ENCODE measurements at regions not wholly inside any gene's neighbourhood (a gene's known extent, or its start where the extent isn't known, plus 50 kb on each side); places are given as distances from the start of the nearest gene placed in this dataset.

DNA sequence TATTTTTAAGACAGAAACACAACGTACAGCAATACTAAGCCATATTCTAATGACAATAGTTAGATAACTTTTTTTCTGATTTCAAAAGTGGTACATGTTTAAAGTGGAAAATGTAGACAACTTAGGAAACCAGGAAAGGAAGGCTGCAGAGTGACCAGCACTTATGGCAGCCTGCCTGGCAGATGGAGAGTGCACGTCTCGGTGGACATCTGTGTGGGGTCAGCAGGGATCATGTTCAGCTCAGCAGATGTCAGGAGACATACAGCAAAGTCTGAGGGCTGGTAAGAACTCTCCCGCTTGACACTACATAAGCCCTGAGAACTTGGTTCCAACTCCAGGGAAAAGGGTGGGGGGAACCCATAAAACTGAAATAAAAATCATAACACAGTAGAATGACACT, 128.6 kb upstream of the ADPGK start:
- intact Hi-C loops (cut with micrococcal nuclease; ENCODE audit: unreplicated experiment): no loop called here
- Histone ChIP-seq H3K4me3 (ENCODE audit: low read depth, low read length, poor library complexity, severe bottlenecking) (no peak overlapping the region), H3K79me2 (ENCODE audit: insufficient read depth, low read depth, low read length) (no peaks in the 10 kb centered on the region), H3K9me2 (ENCODE audit: insufficient read depth, low read length) (no peaks in the 10 kb centered on the region), H3K9me3 (ENCODE audit: low read length) (no peaks in the 10 kb centered on the region), H3K27ac (ENCODE audit: low read depth, low read length, poor library complexity, severe bottlenecking) (no peak overlapping the region), H3K4me1 (ENCODE audit: insufficient read depth, low read length, poor library complexity, severe bottlenecking) (no peaks in the 10 kb centered on the region), H4K20me1 (ENCODE audit: insufficient read depth, low read length) (no peaks in the 10 kb centered on the region), H3K36me3 (ENCODE audit: insufficient read depth, low read length) (no peaks in the 10 kb centered on the region), H2AFZ (ENCODE audit: low read length) (no peak overlapping the region), H3K4me2 (ENCODE audit: low read length) (no peak overlapping the region)
- ChIA-PET CTCF (ENCODE audit: unreplicated experiment) (no interaction called here), POLR2A (no interaction called here)
- TF ChIP-seq EZH2phosphoT487 (IDR thresholded peaks at IDR 0.05; ENCODE audit: borderline replicate concordance, low read depth, low read length): no peak
- TF ChIP-seq, protein P1, sequence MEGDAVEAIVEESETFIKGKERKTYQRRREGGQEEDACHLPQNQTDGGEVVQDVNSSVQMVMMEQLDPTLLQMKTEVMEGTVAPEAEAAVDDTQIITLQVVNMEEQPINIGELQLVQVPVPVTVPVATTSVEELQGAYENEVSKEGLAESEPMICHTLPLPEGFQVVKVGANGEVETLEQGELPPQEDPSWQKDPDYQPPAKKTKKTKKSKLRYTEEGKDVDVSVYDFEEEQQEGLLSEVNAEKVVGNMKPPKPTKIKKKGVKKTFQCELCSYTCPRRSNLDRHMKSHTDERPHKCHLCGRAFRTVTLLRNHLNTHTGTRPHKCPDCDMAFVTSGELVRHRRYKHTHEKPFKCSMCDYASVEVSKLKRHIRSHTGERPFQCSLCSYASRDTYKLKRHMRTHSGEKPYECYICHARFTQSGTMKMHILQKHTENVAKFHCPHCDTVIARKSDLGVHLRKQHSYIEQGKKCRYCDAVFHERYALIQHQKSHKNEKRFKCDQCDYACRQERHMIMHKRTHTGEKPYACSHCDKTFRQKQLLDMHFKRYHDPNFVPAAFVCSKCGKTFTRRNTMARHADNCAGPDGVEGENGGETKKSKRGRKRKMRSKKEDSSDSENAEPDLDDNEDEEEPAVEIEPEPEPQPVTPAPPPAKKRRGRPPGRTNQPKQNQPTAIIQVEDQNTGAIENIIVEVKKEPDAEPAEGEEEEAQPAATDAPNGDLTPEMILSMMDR (conservative IDR thresholded peaks at IDR 0.05; ENCODE audit: low read length): no peak
- no TSS peak for BruUV-seq (replicated peaks)
- DNase-seq (ENCODE audit: low spot score): no peak

DNA sequence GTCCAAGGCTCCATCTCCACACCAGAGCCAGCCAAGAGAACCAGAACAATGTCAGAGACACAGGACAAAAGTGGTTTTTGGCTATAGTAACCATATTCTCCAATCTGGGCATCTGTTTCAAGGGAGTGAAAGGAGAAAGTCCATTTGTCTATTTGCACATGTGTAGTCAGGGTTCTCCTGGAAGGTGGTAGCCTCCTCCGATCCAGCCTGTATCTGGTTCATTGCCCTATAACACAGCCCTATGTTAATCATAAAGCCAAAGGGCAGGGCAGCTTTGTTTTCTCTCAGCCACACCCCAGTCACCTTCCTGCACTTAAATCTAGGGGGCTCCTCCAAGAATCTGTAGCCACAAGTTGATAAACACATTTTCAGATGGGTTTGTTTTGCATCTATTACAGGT, 128.1 kb upstream of the ADPGK start:
- Histone ChIP-seq H3K9me2 (ENCODE audit: insufficient read depth, low read length) (no peaks in the 10 kb centered on the region), H3K4me3 (ENCODE audit: low read depth, low read length, poor library complexity, severe bottlenecking) (no peak overlapping the region), H3K27ac (ENCODE audit: low read depth, low read length, poor library complexity, severe bottlenecking) (no peak overlapping the region), H3K36me3 (ENCODE audit: insufficient read depth, low read length) (no peaks in the 10 kb centered on the region), H3K79me2 (ENCODE audit: insufficient read depth, low read depth, low read length) (no peaks in the 10 kb centered on the region), H3K9me3 (ENCODE audit: low read length) (no peaks in the 10 kb centered on the region), H3K4me2 (ENCODE audit: low read length) (no peak overlapping the region), H3K4me1 (ENCODE audit: insufficient read depth, low read length, poor library complexity, severe bottlenecking) (no peaks in the 10 kb centered on the region), H2AFZ (ENCODE audit: low read length) (no peak overlapping the region), H4K20me1 (ENCODE audit: insufficient read depth, low read length) (no peaks in the 10 kb centered on the region)
- TF ChIP-seq, protein P1 (conservative IDR thresholded peaks at IDR 0.05; ENCODE audit: low read length): no peak
- TF ChIP-seq EZH2phosphoT487 (IDR thresholded peaks at IDR 0.05; ENCODE audit: borderline replicate concordance, low read depth, low read length): no peak
- intact Hi-C loops (cut with micrococcal nuclease; ENCODE audit: unreplicated experiment): no loop called here
- DNase-seq (ENCODE audit: low spot score): no peak
- BruUV-seq (replicated peaks): no TSS peak
- POLR2A ChIA-PET: no interaction called here
- CTCF ChIA-PET (ENCODE audit: unreplicated experiment): no interaction called here

DNA sequence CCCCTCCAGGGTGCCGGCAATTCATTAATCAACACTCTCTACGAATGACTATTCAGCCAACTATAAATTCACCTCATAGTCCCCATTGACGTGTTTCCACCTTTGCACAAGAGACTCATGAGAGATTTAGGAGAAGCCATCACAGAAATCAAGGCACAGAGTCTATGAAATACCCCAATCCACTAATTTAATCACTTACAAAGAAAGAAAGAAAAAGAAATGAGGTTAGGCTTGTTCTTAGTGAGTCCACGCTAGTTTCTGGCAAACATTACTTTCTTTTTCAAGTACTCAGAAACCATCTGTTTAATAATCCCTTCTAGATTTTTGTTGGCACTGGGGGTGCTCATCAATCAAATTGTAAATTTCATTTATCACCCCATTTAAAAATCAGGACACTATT, 125.2 kb upstream of the ADPGK start:
- H3K27ac ChIP-seq (ENCODE audit: low read depth, low read length, poor library complexity, severe bottlenecking): no peak overlapping the region
- no peaks in the 10 kb centered on the region for H3K9me3 ChIP-seq (ENCODE audit: low read length)
- no peak overlapping the region for H3K4me2 ChIP-seq (ENCODE audit: low read length)
- H3K79me2 ChIP-seq (ENCODE audit: insufficient read depth, low read depth, low read length): no peaks in the 10 kb centered on the region
- H3K36me3 ChIP-seq (ENCODE audit: insufficient read depth, low read length): no peaks in the 10 kb centered on the region
- H2AFZ ChIP-seq (ENCODE audit: low read length): no peak overlapping the region
- TF ChIP-seq, protein P1 (conservative IDR thresholded peaks at IDR 0.05; ENCODE audit: low read length): no peak
- no peak for TF ChIP-seq EZH2phosphoT487 (IDR thresholded peaks at IDR 0.05; ENCODE audit: borderline replicate concordance, low read depth, low read length)
- ChIA-PET POLR2A (no interaction called here), CTCF (ENCODE audit: unreplicated experiment) (no interaction called here)
- H3K9me2 ChIP-seq (ENCODE audit: insufficient read depth, low read length): no peaks in the 10 kb centered on the region
- H3K4me1 ChIP-seq (ENCODE audit: insufficient read depth, low read length, poor library complexity, severe bottlenecking): no peaks in the 10 kb centered on the region
- no TSS peak for BruUV-seq (replicated peaks)
- H3K4me3 ChIP-seq (ENCODE audit: low read depth, low read length, poor library complexity, severe bottlenecking): no peak overlapping the region
- no peak for DNase-seq (ENCODE audit: low spot score)
- intact Hi-C loops (cut with micrococcal nuclease; ENCODE audit: unreplicated experiment): no loop called here
- no peaks in the 10 kb centered on the region for H4K20me1 ChIP-seq (ENCODE audit: insufficient read depth, low read length)
